Stimulated activated CD4-positive, alpha-beta T cell treated with anti-CD3 and anti-CD28 coated beads, Interleukin-4, amount 100 ng/mL, for 48 hours (primary cell): ENCODE measurements at regions not wholly inside any gene's neighbourhood (a gene's known extent, or its start where the extent isn't known, plus 50 kb on each side); places are given as distances from the start of the nearest gene placed in this dataset.
"Not testable (repeated sequence)": the region's sequence is repeated elsewhere in the genome, so short reads cannot be mapped to it uniquely, and the experiment has no call there.

ENCODE experiments used
- DNase-seq, 2 donors: peaks; one replicate each; pipeline ENCODE4 v3.0.0-alpha.2; 2020; ENCODE audit warnings: low read depth in 2 of 2

DNA sequence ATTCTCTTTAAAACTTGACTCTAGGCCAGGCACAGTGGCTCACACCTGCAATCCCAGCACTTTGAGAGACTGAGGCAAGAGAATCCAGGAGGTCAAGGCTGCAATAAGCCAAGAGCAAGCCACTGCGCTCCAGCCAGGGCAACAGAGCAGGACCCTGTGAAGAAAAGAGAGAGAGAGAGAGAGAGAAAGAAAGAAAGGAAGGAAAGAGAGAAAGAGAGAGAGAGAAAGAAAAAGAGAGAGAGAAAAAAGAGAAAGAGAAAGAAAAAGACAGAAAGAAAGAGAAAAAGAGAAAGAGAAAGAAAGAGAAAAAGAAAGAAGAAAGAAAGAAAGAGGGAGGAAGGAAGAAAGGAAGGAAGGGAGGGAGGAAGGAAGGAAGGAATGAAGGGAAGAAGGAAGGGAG lies 76.7 kb downstream of the RIN2 start:
- DNase-seq, result no peak

DNA sequence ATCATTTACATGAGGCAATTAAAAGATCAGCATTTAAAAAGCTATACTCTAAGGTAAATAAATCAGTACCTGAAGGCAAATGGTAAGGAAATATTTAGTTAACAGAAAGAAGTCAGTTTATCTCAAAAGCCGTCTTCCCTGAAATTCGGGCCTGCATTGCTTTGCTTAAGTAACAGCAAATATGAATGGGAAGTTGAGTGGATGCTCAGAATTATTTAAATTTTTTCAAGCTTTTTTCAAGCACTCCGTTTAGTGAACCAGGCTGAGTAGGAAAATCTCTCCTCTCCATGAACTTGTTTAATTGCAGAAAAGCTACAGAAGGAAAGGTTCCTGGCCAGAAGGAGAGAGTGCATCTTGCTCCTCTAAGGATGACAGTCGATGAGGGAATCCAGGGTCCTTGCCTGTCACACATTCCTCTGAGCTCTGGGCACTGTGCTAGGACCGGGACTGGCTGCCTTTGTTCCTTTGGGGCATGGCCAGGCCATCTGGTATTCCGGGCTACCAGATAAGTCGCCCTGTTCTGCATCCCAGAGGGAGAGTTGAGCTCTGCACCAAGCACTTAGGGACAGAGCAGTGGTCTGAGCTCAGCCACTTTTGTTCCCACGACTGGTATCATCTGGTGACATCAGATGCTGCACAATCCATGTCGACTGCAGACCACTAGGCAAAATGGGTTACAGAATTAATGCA lies 77.6 kb downstream of the RIN2 start:
- no peak for DNase-seq

DNA sequence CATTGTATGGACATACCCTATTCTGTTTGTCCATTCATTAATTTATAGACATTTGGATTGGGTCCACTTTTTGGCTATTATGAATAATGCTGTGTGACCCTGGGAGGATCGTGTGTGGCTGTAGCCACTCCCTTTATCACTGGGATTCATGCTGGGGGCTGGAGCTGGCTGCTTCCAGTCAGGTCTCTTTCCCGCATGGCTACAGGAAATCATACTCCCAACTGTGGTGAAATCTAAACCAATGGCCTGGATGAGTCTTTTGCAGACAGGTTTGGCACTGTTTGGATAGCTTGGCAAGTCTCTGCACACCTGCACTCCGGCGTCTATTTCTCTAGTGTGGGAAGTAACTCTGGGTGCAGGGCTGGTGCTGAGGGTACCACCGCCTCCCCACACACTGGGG lies 80.4 kb downstream of the RIN2 start:
- no peak for DNase-seq

GRCh38 chr20:19839053-19839452 lies 81.0 kb downstream of the RIN2 start:
- DNase-seq, result no peak

DNA sequence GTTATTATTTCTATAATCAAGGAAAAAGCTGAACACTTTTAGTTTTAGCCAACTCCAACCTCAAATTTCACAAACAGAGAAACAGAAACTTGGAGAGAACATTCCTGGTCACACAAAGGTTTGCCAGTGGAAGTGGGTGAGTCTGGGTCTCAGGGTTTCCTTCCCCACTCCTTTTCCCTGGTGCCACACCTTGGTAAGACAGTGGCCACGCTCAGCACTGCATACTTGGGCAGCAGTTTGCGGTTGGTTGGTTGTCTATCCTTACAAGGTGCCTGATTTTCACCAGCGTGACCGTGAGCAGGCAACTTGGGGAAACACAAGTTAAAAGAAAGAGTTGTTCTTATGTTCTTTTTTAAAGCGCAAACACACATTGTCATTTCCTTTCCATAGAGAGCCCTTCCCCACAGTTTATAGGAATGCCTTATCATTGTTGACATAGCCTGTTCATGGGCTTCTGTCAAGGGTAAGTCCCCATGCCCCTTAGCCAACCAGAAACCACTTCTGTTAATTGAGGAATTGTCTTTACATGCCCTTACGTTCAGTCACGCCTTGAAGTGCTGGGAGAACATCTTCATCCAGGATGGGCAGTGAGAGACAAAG lies 82.2 kb downstream of the RIN2 start:
- DNase-seq, result no peak

GRCh38 chr20:19841740-19842139 lies 83.7 kb downstream of the RIN2 start:
- no peak for DNase-seq

- DNase-seq, result not testable (repeated sequence)
These were observed 86.8 kb downstream of the RIN2 start for GRCh38 chr20:19844850-19845249.

- no peak for DNase-seq
These were observed 89.3 kb downstream of the RIN2 start for GRCh38 chr20:19847383-19847782.

GRCh38 chr20:19849341-19850197 lies 91.5 kb downstream of the RIN2 start:
- DNase-seq, result no peak

DNA sequence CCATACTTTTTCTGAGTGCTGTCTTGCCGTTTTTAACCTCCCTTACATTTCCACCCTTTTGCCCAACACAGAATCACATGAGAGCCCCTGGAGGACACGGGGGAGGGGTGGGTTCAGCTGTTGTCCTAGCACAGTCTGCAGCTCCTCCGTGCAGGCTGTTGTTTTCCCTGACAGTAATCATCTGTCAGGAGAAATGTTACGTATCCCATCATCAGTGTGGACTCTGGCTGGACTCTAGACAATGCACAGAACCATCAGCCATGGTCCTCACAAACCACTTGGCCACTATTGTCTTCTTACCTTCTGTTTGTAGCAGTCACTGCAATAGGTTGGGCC lies 92.1 kb downstream of the RIN2 start:
- no peak for DNase-seq

DNA sequence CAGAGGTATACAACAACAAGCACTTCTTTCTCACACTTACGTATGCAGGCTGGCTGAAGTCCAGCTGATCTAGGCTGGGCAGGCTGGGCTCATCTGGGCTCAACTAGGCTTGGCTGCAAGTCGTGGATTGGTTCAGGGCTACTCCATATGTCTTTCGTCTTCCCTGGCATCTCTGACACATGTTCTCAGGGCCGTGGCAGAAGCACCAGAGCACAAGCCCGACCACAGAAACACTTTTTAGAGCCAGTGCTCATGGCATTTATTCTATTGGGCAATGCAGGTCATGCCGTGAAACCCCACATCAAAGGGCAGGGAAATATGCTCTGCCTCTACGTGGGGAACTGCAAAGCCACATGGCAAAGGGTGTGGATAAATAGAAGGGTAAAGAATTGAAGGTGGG lies 93.8 kb downstream of the RIN2 start:
- DNase-seq, result no peak

DNA sequence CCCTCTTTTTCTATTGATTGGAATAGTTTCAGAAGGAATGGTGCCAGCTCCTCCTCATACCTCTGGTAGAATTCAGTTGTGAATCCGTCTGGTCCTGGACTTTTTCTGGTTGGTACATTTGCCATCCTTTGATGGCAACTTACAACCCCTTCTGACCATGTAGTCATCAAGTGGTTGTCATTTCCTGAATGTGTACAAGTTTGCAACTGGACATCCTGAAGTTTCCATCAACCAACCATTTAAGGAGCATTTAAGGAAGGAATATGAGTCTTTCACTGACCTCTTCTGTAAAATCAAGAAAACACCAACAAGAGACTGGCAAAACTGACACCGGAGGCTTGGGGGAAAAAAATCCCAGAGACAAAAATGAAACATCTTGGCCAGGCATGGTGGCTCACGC lies 97.4 kb downstream of the RIN2 start:
- DNase-seq, result no peak

GRCh38 chr20:19858466-19859371 lies 100.7 kb downstream of the RIN2 start:
- DNase-seq, result no peak

GRCh38 chr20:19859444-19859843 lies 101.4 kb downstream of the RIN2 start:
- DNase-seq, result no peak

- DNase-seq, result no peak
These were observed 102.7 kb downstream of the RIN2 start for GRCh38 chr20:19860737-19861136.

- DNase-seq, result no peak
These were observed 103.2 kb downstream of the RIN2 start for GRCh38 chr20:19861147-19861759.

DNA sequence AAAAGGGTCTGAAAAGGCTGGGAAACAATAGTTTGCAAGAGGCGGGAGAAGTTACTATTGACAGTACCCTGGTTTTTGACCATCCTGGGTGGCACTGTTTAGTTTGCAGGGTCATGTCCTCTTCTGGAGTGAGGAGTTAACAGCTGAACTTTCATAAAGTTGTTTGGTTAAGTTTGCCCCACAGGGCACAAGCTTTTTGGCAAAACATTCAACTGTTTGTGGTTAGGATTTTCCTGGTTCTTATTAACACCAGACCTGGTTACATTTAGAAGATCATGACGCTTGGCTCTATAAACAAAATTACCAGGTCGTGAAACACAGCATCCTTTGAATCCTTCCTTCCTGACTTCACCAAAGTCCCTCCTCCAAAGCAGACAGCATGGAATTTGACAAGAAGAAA lies 106.1 kb downstream of the RIN2 start:
- no peak for DNase-seq

DNA sequence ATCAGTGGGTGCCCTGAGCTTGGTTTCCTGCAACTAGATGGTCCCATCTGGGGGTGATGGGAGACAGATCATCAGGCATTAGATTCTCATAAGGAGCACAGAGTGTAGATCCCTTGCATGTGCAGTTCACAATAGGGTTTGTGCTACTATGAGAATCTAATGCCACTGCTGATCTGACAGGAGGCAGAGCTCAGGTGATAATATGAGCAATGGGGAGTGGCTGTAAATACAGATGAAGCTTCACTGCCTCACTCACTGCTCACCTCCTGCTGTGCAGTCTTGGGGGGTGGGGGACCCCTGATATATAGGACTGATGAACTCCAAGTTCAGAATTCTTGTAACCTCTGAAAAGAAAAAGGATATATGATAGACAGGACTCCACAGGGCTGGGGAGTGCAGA lies 108.0 kb downstream of the RIN2 start:
- DNase-seq, result no peak

- DNase-seq, result no peak
These were observed 109.0 kb downstream of the RIN2 start for GRCh38 chr20:19867074-19867473.

DNA sequence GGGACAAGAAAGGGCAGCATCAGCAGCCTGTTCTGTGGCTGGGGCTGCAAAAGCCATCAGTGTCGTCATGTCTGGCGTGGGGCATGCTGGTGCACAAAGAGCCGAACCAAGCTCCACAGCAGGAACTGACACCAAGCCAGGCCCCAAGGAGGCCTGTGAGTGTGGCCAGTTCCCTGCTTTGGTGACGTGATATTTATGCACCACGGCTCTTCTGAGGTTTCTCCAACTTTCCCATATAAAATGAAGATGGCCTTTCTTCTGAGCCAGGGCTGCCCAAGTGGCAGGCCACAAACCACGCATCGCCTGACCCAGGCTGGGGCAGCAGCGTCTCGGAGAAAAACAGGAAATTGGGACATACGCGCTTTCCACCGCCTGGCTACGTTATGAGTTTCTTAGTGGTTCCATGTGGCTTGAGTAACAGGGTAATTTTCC lies 109.9 kb downstream of the RIN2 start:
- DNase-seq, result no peak

GRCh38 chr20:19868441-19868840 lies 110.4 kb downstream of the RIN2 start:
- DNase-seq, result no peak

- DNase-seq, result no peak
These were observed 113.9 kb downstream of the RIN2 start for GRCh38 chr20:19872001-19872400.
